ENCODE measurements at regions not wholly inside any gene's neighbourhood (a gene's known extent, or its start where the extent isn't known, plus 50 kb on each side); places are given as distances from the start of the nearest gene placed in this dataset.

- POLR2A ChIA-PET = interaction anchor here (1.2 kb wide), 1 partner anchor 161 kb away, joined by 4 read pairs; no protein-coding TSS in a partner anchor
- no peak overlapping the region for H2AFZ ChIP-seq (ENCODE audit: low read length)
- TF ChIP-seq MED1 (CRISPR knock-in tag; IDR thresholded peaks at IDR 0.05) (0 out of 2 replicates have a peak, but pooled peaks have one; percentile 24), ZNF512B (CRISPR knock-in tag; IDR thresholded peaks at IDR 0.05; ENCODE audit: borderline replicate concordance) (no peak), TEAD3 (CRISPR knock-in tag; optimal IDR thresholded peaks at IDR 0.05; ENCODE audit: borderline replicate concordance) (peak; percentile 11)
- peaks cover 81% of the 10 kb centered on the region for H3K4me1 ChIP-seq (ENCODE audit: insufficient read depth, low read length)
- H3K36me3 ChIP-seq (replicated peaks in 1 of 2; ENCODE audit: control insufficient read depth in 1 of 2, insufficient read depth in 2 of 2, low read length in 2 of 2) = no peaks in the 10 kb centered on the region
- H3K9ac ChIP-seq (ENCODE audit: insufficient read depth, low read depth, low read length) = no peak overlapping the region
- H3K27ac ChIP-seq (ENCODE audit: extremely low read length, insufficient read depth, low read length) = peak overlapping the region; percentile 94
- FAIRE-seq (no peak), ATAC-seq (no peak), DNase-seq (ENCODE audit: low spot score) (no peak)
- no peaks in the 10 kb centered on the region for H3K9me3 ChIP-seq (ENCODE audit: low read length)
- no peaks in the 10 kb centered on the region for H3K27me3 ChIP-seq (ENCODE audit: control insufficient read depth in 1 of 2, insufficient read depth in 2 of 2, low read length in 2 of 2)
- no peaks in the 10 kb centered on the region for H4K20me1 ChIP-seq (ENCODE audit: insufficient read depth, low read length)
- WGBS (ENCODE audit: low lambda C conversion rate) = 88% methylated on average over 2 of the region's 2 CpGs
- no peak overlapping the region for H3K4me2 ChIP-seq (ENCODE audit: low read depth, low read length)
- intact Hi-C loops (cut with micrococcal nuclease; ENCODE audit: unreplicated experiment) = no loop called here
- CTCF ChIA-PET (ENCODE audit: low intra/inter-chr PET ratio, low total read pairs) = no interaction called here
- BruUV-seq (replicated peaks) = no TSS peak
- H3K4me3 ChIP-seq (replicated peaks in 1 of 3; ENCODE audit: insufficient read depth in 1 of 3, low read depth in 2 of 3, low read length in 3 of 3) = no peak overlapping the region
- H3K79me2 ChIP-seq (ENCODE audit: insufficient read depth, low read length) = peaks cover 4% of the 10 kb centered on the region
- in situ Hi-C loops (cut with HindIII; ENCODE audit: extremely low pct_ligation_motif_present, low pct_unique_long_range_greater_than_20kb) = loop anchor here (10.0 kb wide), 1 partner anchor 131 kb away; no protein-coding TSS in a partner anchor
Measured at GRCh38 chr6:11363881-11364576, 131.6 kb upstream of the NEDD9 start.

- DNase-seq (ENCODE audit: low spot score) (no peak), ATAC-seq (no peak), FAIRE-seq (no peak)
- intact Hi-C loops (cut with micrococcal nuclease; ENCODE audit: unreplicated experiment) = no loop called here
- Histone ChIP-seq H3K9me3 (ENCODE audit: low read length) (no peaks in the 10 kb centered on the region), H3K9ac (ENCODE audit: insufficient read depth, low read depth, low read length) (no peak overlapping the region), H3K27me3 (ENCODE audit: control insufficient read depth in 1 of 2, insufficient read depth in 2 of 2, low read length in 2 of 2) (no peaks in the 10 kb centered on the region), H4K20me1 (ENCODE audit: insufficient read depth, low read length) (no peaks in the 10 kb centered on the region), H3K4me2 (ENCODE audit: low read depth, low read length) (no peak overlapping the region), H3K27ac (ENCODE audit: extremely low read length, insufficient read depth, low read length) (no peak overlapping the region), H2AFZ (ENCODE audit: low read length) (no peak overlapping the region), H3K4me1 (ENCODE audit: insufficient read depth, low read length) (peaks cover 81% of the 10 kb centered on the region), H3K36me3 (replicated peaks in 1 of 2; ENCODE audit: control insufficient read depth in 1 of 2, insufficient read depth in 2 of 2, low read length in 2 of 2) (no peaks in the 10 kb centered on the region), H3K4me3 (replicated peaks in 1 of 3; ENCODE audit: insufficient read depth in 1 of 3, low read depth in 2 of 3, low read length in 3 of 3) (no peak overlapping the region), H3K79me2 (ENCODE audit: insufficient read depth, low read length) (peaks cover 4% of the 10 kb centered on the region)
- ChIA-PET POLR2A (interaction anchor here (0.8 kb wide), 1 partner anchor 160 kb away, joined by 3 read pairs; no protein-coding TSS in a partner anchor), CTCF (ENCODE audit: low intra/inter-chr PET ratio, low total read pairs) (no interaction called here)
- in situ Hi-C loops (cut with HindIII; ENCODE audit: extremely low pct_ligation_motif_present, low pct_unique_long_range_greater_than_20kb) = loop anchor here (10.0 kb wide), 1 partner anchor 132 kb away; no protein-coding TSS in a partner anchor
- WGBS (ENCODE audit: low lambda C conversion rate) = 95% methylated on average over 1 of the region's 1 CpG
- no TSS peak for BruUV-seq (replicated peaks)
- no peak for TF ChIP-seq ETV5 (CRISPR knock-in tag; IDR thresholded peaks at IDR 0.05; ENCODE audit: borderline replicate concordance)
- TF ChIP-seq EEA1 (CRISPR knock-in tag; IDR thresholded peaks at IDR 0.05; ENCODE audit: borderline replicate concordance) = no peak
- TF ChIP-seq PREB (CRISPR knock-in tag; IDR thresholded peaks at IDR 0.05) = no peak
- no peak for TF ChIP-seq ATF7-NPFF (CRISPR knock-in tag; IDR thresholded peaks at IDR 0.05; ENCODE audit: low read depth)
- TF ChIP-seq ERF (CRISPR knock-in tag; IDR thresholded peaks at IDR 0.05) = no peak
- no peak for TF ChIP-seq FUBP1 (CRISPR knock-in tag; IDR thresholded peaks at IDR 0.05; ENCODE audit: borderline replicate concordance)
Measured at GRCh38 chr6:11362564-11362963, 130.1 kb upstream of the NEDD9 start.

Measured in HepG2 (cell line).